SK-N-SH treated with all-trans-retinoic acid at 6 μM for 48 hours (cell line): ENCODE measurements at regions not wholly inside any gene's neighbourhood (a gene's known extent, or its start where the extent isn't known, plus 50 kb on each side); places are given as distances from the start of the nearest gene placed in this dataset.
"Not testable (repeated sequence)": the region's sequence is repeated elsewhere in the genome, so short reads cannot be mapped to it uniquely, and the experiment has no call there.

Experiments
- ZFP3 ChIP-seq: fragments of 250-450 bp; sonication (Bioruptor Pico); IDR thresholded peaks from 2 replicates; pipeline ENCODE4 v1.5.0; 2020; ENCODE audit warnings: mild to moderate bottlenecking, moderate library complexity
- ZNF565 ChIP-seq: fragments of 450-650 bp; formaldehyde crosslinking; conservative IDR thresholded peaks from 2 replicates; pipeline ENCODE4 v1.5.0; 2020; ENCODE audit warnings: low read depth, mild to moderate bottlenecking, moderate library complexity
- ZNF70 ChIP-seq: fragments of 450-650 bp; formaldehyde crosslinking; IDR thresholded peaks from 2 replicates; pipeline ENCODE4 v1.5.0; 2020; ENCODE audit warnings: mild to moderate bottlenecking, moderate library complexity

DNA sequence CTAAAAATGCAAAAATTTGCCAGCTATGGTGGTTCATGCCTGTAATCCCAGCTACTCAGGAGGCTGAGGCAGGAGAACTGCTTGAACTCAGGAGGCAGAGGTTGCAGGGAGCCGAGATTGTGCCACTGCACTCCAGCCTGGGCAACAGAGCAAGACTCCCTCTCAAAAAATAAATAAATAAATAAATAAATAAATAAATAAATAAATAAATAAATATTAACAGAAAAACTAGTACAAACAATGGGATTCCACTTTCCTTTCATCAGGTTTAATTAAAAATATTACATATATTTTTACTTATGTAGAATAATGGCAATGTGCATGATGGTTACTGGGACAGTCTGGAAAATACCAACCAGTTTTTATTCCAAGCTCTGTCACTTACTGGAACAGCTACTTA, 897.5 kb downstream of the PLOD2 start:
- TF ChIP-seq ZNF70, ZFP3, ZNF565 (CRISPR knock-in tag): not testable (repeated sequence)
